Spleen (tissue), 7 donors: ENCODE measurements at regions not wholly inside any gene's neighbourhood (a gene's known extent, or its start where the extent isn't known, plus 50 kb on each side); places are given as distances from the start of the nearest gene placed in this dataset.

ENCODE experiments used
- POLR2A ChIP-seq, 3 donors: fragments of 450-650 bp; IDR thresholded peaks; one replicate each; pipeline ENCODE4 v1.5.1; 2017; ENCODE audit warnings: antibody characterized with exemption in 3 of 3, mild to moderate bottlenecking in 1 of 3
- POLR2AphosphoS5 ChIP-seq, 3 donors: sonication (generic); formaldehyde crosslinking; IDR thresholded peaks; one replicate each; pipeline ENCODE4 v1.5.1; 2017; ENCODE audit warnings: antibody characterized with exemption in 3 of 3
- TF ChIP-seq, protein P1 (sequence below), 11 experiments: fragments of 200-600 bp in 7 of 11; fragments of 450-650 bp in 4 of 11; sonication (generic) in 4 of 11; IDR thresholded peaks in 8 of 11; conservative IDR thresholded peaks in 3 of 11; 1 replicate in 7 of 11; 2 replicates in 4 of 11; pipeline versions ENCODE4 v1.4.0 to v1.8.0; 2016 to 2021; ENCODE audit warnings: antibody characterized with exemption in 11 of 11, inconsistent platforms in 4 of 11, mild to moderate bottlenecking in 1 of 11
- donor health status: DM: no; HTN: no; CAD: no; lungs with moderate emphysema.
- donor health status: DM: no; HTN: no; CAD: no.
- donor health status: DM: no; HTN: no; CAD: no.

DNA sequence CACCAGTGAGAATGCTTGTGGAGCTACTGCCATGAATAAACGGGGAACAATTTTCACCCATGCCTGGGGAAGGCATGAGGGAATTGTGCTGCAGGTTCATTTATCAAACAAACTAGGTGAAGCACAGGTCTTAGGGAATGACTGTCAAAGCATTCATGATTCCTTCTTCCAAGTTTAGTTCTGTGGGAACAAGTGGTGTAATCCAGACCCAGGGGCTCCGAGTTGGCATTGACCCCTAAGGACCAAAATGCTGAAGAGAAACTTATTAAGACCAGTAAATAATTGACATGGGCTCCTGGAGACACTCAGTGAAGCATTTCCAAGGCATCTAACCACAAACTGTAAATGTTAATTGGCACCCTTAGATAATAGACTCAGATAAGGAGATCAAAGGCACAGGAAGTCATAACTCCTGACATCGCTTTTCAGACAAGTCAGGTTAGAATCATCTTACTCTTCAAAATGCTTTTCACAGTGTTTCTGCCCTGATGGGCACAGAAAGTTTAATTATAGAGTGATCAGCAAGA lies 96.9 kb downstream of the SPP2 start:
- no peak for TF ChIP-seq POLR2AphosphoS5 (IDR thresholded peaks at IDR 0.05)
- TF ChIP-seq, protein P1, sequence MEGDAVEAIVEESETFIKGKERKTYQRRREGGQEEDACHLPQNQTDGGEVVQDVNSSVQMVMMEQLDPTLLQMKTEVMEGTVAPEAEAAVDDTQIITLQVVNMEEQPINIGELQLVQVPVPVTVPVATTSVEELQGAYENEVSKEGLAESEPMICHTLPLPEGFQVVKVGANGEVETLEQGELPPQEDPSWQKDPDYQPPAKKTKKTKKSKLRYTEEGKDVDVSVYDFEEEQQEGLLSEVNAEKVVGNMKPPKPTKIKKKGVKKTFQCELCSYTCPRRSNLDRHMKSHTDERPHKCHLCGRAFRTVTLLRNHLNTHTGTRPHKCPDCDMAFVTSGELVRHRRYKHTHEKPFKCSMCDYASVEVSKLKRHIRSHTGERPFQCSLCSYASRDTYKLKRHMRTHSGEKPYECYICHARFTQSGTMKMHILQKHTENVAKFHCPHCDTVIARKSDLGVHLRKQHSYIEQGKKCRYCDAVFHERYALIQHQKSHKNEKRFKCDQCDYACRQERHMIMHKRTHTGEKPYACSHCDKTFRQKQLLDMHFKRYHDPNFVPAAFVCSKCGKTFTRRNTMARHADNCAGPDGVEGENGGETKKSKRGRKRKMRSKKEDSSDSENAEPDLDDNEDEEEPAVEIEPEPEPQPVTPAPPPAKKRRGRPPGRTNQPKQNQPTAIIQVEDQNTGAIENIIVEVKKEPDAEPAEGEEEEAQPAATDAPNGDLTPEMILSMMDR (IDR thresholded peaks at IDR 0.05 in 8 of 11, conservative IDR thresholded peaks at IDR 0.05 in 3 of 11): no peak
- TF ChIP-seq POLR2A (IDR thresholded peaks at IDR 0.05): no peak
